ENCODE measurements at regions not wholly inside any gene's neighbourhood (a gene's known extent, or its start where the extent isn't known, plus 50 kb on each side); places are given as distances from the start of the nearest gene placed in this dataset.

GRCh38 chr3:177745607-177746005 is 548.3 kb upstream of the TBL1XR1 start:
- DNase-seq (ENCODE audit: low read depth) = no peak

- no peak for DNase-seq (ENCODE audit: low read depth)
Observed at GRCh38 chr3:177746337-177746933, 549.2 kb upstream of the TBL1XR1 start.

- DNase-seq (ENCODE audit: low read depth) = no peak
Observed at GRCh38 chr3:177749836-177750235, 552.6 kb upstream of the TBL1XR1 start.

- DNase-seq (ENCODE audit: low read depth) = no peak
Observed at GRCh38 chr3:177750436-177750835, 553.2 kb upstream of the TBL1XR1 start.

- DNase-seq (ENCODE audit: low read depth) = no peak
Observed at GRCh38 chr3:177751770-177752169, 554.5 kb upstream of the TBL1XR1 start.

- DNase-seq (ENCODE audit: low read depth) = no peak
Observed at GRCh38 chr3:177752831-177753230, 555.5 kb upstream of the TBL1XR1 start.

- DNase-seq (ENCODE audit: low read depth) = no peak
Observed at GRCh38 chr3:177753451-177754155, 556.3 kb upstream of the TBL1XR1 start.

- no peak for DNase-seq (ENCODE audit: low read depth)
Observed at GRCh38 chr3:177754508-177754921, 557.2 kb upstream of the TBL1XR1 start.

GRCh38 chr3:177758126-177758525 is 560.8 kb upstream of the TBL1XR1 start:
- no peak for DNase-seq (ENCODE audit: low read depth)

- DNase-seq (ENCODE audit: low read depth) = no peak
Observed at GRCh38 chr3:177760803-177761202, 563.5 kb upstream of the TBL1XR1 start.

- DNase-seq (ENCODE audit: low read depth) = no peak
Observed at GRCh38 chr3:177764377-177764912, 567.2 kb upstream of the TBL1XR1 start.

- no peak for DNase-seq (ENCODE audit: low read depth)
Observed at GRCh38 chr3:177764933-177765332, 567.7 kb upstream of the TBL1XR1 start.

GRCh38 chr3:177770383-177771230 is 573.3 kb upstream of the TBL1XR1 start:
- DNase-seq (ENCODE audit: low read depth) = no peak

- no peak for DNase-seq (ENCODE audit: low read depth)
Observed at GRCh38 chr3:177771780-177772179, 574.5 kb upstream of the TBL1XR1 start.

- no peak for DNase-seq (ENCODE audit: low read depth)
Observed at GRCh38 chr3:177772908-177773557, 575.8 kb upstream of the TBL1XR1 start.

- DNase-seq (ENCODE audit: low read depth) = no peak
Observed at GRCh38 chr3:177773717-177774116, 576.4 kb upstream of the TBL1XR1 start.

- no peak for DNase-seq (ENCODE audit: low read depth)
Observed at GRCh38 chr3:177776661-177777101, 579.4 kb upstream of the TBL1XR1 start.

- no peak for DNase-seq (ENCODE audit: low read depth)
Observed at GRCh38 chr3:177777699-177778098, 580.4 kb upstream of the TBL1XR1 start.

- DNase-seq (ENCODE audit: low read depth) = no peak
Observed at GRCh38 chr3:177778633-177779032, 581.4 kb upstream of the TBL1XR1 start.

GRCh38 chr3:177781686-177782161 is 584.4 kb upstream of the TBL1XR1 start:
- no peak for DNase-seq (ENCODE audit: low read depth)

- DNase-seq (ENCODE audit: low read depth) = no peak
Observed at GRCh38 chr3:177783338-177783737, 586.1 kb upstream of the TBL1XR1 start.

- no peak for DNase-seq (ENCODE audit: low read depth)
Observed at GRCh38 chr3:177783767-177784166, 586.5 kb upstream of the TBL1XR1 start.
